ENCODE measurements at regions not wholly inside any gene's neighbourhood (a gene's known extent, or its start where the extent isn't known, plus 50 kb on each side); places are given as distances from the start of the nearest gene placed in this dataset.

- H3K4me1 ChIP-seq (ENCODE audit: insufficient read depth, low read length) = no peaks in the 10 kb centered on the region
- H3K9me3 ChIP-seq (ENCODE audit: low read length) = no peaks in the 10 kb centered on the region
- no peaks in the 10 kb centered on the region for H3K36me3 ChIP-seq (ENCODE audit: insufficient read depth, low read length)
- H3K27me3 ChIP-seq (ENCODE audit: insufficient read depth, low read length) = peaks cover 2% of the 10 kb centered on the region
- no peak overlapping the region for H2AFZ ChIP-seq (ENCODE audit: low read depth, low read length)
- H3K4me3 ChIP-seq (ENCODE audit: low read length) = no peak overlapping the region
Measured at GRCh38 chr3:159645874-159646273, 342.8 kb upstream of the IL12A start.

GRCh38 chr3:159649951-159650350 lies 338.7 kb upstream of the IL12A start:
- Histone ChIP-seq H2AFZ (ENCODE audit: low read depth, low read length) (no peak overlapping the region), H3K36me3 (ENCODE audit: insufficient read depth, low read length) (no peaks in the 10 kb centered on the region), H3K27me3 (ENCODE audit: insufficient read depth, low read length) (peaks cover 2% of the 10 kb centered on the region), H3K4me1 (ENCODE audit: insufficient read depth, low read length) (no peaks in the 10 kb centered on the region), H3K4me3 (ENCODE audit: low read length) (no peak overlapping the region), H3K9me3 (ENCODE audit: low read length) (no peaks in the 10 kb centered on the region)

- Histone ChIP-seq H3K36me3 (ENCODE audit: insufficient read depth, low read length) (no peaks in the 10 kb centered on the region), H2AFZ (ENCODE audit: low read depth, low read length) (no peak overlapping the region), H3K4me1 (ENCODE audit: insufficient read depth, low read length) (no peaks in the 10 kb centered on the region), H3K4me3 (ENCODE audit: low read length) (no peak overlapping the region), H3K9me3 (ENCODE audit: low read length) (no peaks in the 10 kb centered on the region), H3K27me3 (ENCODE audit: insufficient read depth, low read length) (peaks cover 2% of the 10 kb centered on the region)
Measured at GRCh38 chr3:159650726-159651125, 337.9 kb upstream of the IL12A start.

GRCh38 chr3:159652452-159652851 lies 336.2 kb upstream of the IL12A start:
- H3K9me3 ChIP-seq (ENCODE audit: low read length) = no peaks in the 10 kb centered on the region
- no peak overlapping the region for H2AFZ ChIP-seq (ENCODE audit: low read depth, low read length)
- H3K27me3 ChIP-seq (ENCODE audit: insufficient read depth, low read length) = no peaks in the 10 kb centered on the region
- H3K4me1 ChIP-seq (ENCODE audit: insufficient read depth, low read length) = no peaks in the 10 kb centered on the region
- H3K4me3 ChIP-seq (ENCODE audit: low read length) = no peak overlapping the region
- H3K36me3 ChIP-seq (ENCODE audit: insufficient read depth, low read length) = no peaks in the 10 kb centered on the region

GRCh38 chr3:159654183-159655134 lies 334.2 kb upstream of the IL12A start:
- H3K27me3 ChIP-seq (ENCODE audit: insufficient read depth, low read length) = no peaks in the 10 kb centered on the region
- H3K4me1 ChIP-seq (ENCODE audit: insufficient read depth, low read length) = no peaks in the 10 kb centered on the region
- no peak overlapping the region for H2AFZ ChIP-seq (ENCODE audit: low read depth, low read length)
- H3K4me3 ChIP-seq (ENCODE audit: low read length) = no peak overlapping the region
- H3K9me3 ChIP-seq (ENCODE audit: low read length) = no peaks in the 10 kb centered on the region
- no peaks in the 10 kb centered on the region for H3K36me3 ChIP-seq (ENCODE audit: insufficient read depth, low read length)

GRCh38 chr3:159655202-159655601 lies 333.4 kb upstream of the IL12A start:
- no peaks in the 10 kb centered on the region for H3K9me3 ChIP-seq (ENCODE audit: low read length)
- H3K27me3 ChIP-seq (ENCODE audit: insufficient read depth, low read length) = no peaks in the 10 kb centered on the region
- H2AFZ ChIP-seq (ENCODE audit: low read depth, low read length) = no peak overlapping the region
- no peaks in the 10 kb centered on the region for H3K36me3 ChIP-seq (ENCODE audit: insufficient read depth, low read length)
- no peak overlapping the region for H3K4me3 ChIP-seq (ENCODE audit: low read length)
- H3K4me1 ChIP-seq (ENCODE audit: insufficient read depth, low read length) = no peaks in the 10 kb centered on the region

GRCh38 chr3:159657176-159657575 lies 331.5 kb upstream of the IL12A start:
- H3K4me3 ChIP-seq (ENCODE audit: low read length) = no peak overlapping the region
- H3K27me3 ChIP-seq (ENCODE audit: insufficient read depth, low read length) = no peaks in the 10 kb centered on the region
- no peaks in the 10 kb centered on the region for H3K36me3 ChIP-seq (ENCODE audit: insufficient read depth, low read length)
- H3K4me1 ChIP-seq (ENCODE audit: insufficient read depth, low read length) = no peaks in the 10 kb centered on the region
- H3K9me3 ChIP-seq (ENCODE audit: low read length) = no peaks in the 10 kb centered on the region
- H2AFZ ChIP-seq (ENCODE audit: low read depth, low read length) = no peak overlapping the region

GRCh38 chr3:159657629-159658028 lies 331.0 kb upstream of the IL12A start:
- Histone ChIP-seq H3K4me1 (ENCODE audit: insufficient read depth, low read length) (no peaks in the 10 kb centered on the region), H3K27me3 (ENCODE audit: insufficient read depth, low read length) (no peaks in the 10 kb centered on the region), H2AFZ (ENCODE audit: low read depth, low read length) (no peak overlapping the region), H3K4me3 (ENCODE audit: low read length) (no peak overlapping the region), H3K36me3 (ENCODE audit: insufficient read depth, low read length) (no peaks in the 10 kb centered on the region), H3K9me3 (ENCODE audit: low read length) (no peaks in the 10 kb centered on the region)

GRCh38 chr3:159660326-159660725 lies 328.3 kb upstream of the IL12A start:
- Histone ChIP-seq H2AFZ (ENCODE audit: low read depth, low read length) (no peak overlapping the region), H3K36me3 (ENCODE audit: insufficient read depth, low read length) (no peaks in the 10 kb centered on the region), H3K4me1 (ENCODE audit: insufficient read depth, low read length) (no peaks in the 10 kb centered on the region), H3K9me3 (ENCODE audit: low read length) (no peaks in the 10 kb centered on the region), H3K27me3 (ENCODE audit: insufficient read depth, low read length) (no peaks in the 10 kb centered on the region), H3K4me3 (ENCODE audit: low read length) (no peak overlapping the region)

- Histone ChIP-seq H2AFZ (ENCODE audit: low read depth, low read length) (no peak overlapping the region), H3K27me3 (ENCODE audit: insufficient read depth, low read length) (no peaks in the 10 kb centered on the region), H3K9me3 (ENCODE audit: low read length) (no peaks in the 10 kb centered on the region), H3K4me3 (ENCODE audit: low read length) (no peak overlapping the region), H3K36me3 (ENCODE audit: insufficient read depth, low read length) (no peaks in the 10 kb centered on the region), H3K4me1 (ENCODE audit: insufficient read depth, low read length) (no peaks in the 10 kb centered on the region)
Measured at GRCh38 chr3:159660901-159661300, 327.7 kb upstream of the IL12A start.

- H2AFZ ChIP-seq (ENCODE audit: low read depth, low read length) = no peak overlapping the region
- H3K4me1 ChIP-seq (ENCODE audit: insufficient read depth, low read length) = no peaks in the 10 kb centered on the region
- H3K4me3 ChIP-seq (ENCODE audit: low read length) = no peak overlapping the region
- H3K36me3 ChIP-seq (ENCODE audit: insufficient read depth, low read length) = no peaks in the 10 kb centered on the region
- H3K27me3 ChIP-seq (ENCODE audit: insufficient read depth, low read length) = no peaks in the 10 kb centered on the region
- no peaks in the 10 kb centered on the region for H3K9me3 ChIP-seq (ENCODE audit: low read length)
Measured at GRCh38 chr3:159662549-159662948, 326.1 kb upstream of the IL12A start.

GRCh38 chr3:159664006-159664405 lies 324.6 kb upstream of the IL12A start:
- Histone ChIP-seq H3K4me3 (ENCODE audit: low read length) (no peak overlapping the region), H2AFZ (ENCODE audit: low read depth, low read length) (no peak overlapping the region), H3K4me1 (ENCODE audit: insufficient read depth, low read length) (no peaks in the 10 kb centered on the region), H3K36me3 (ENCODE audit: insufficient read depth, low read length) (no peaks in the 10 kb centered on the region), H3K9me3 (ENCODE audit: low read length) (no peaks in the 10 kb centered on the region), H3K27me3 (ENCODE audit: insufficient read depth, low read length) (no peaks in the 10 kb centered on the region)

GRCh38 chr3:159664653-159665052 lies 324.0 kb upstream of the IL12A start:
- no peaks in the 10 kb centered on the region for H3K27me3 ChIP-seq (ENCODE audit: insufficient read depth, low read length)
- no peaks in the 10 kb centered on the region for H3K9me3 ChIP-seq (ENCODE audit: low read length)
- no peaks in the 10 kb centered on the region for H3K36me3 ChIP-seq (ENCODE audit: insufficient read depth, low read length)

GRCh38 chr3:159667261-159667660 lies 321.4 kb upstream of the IL12A start:
- Histone ChIP-seq H3K4me3 (ENCODE audit: low read length) (no peak overlapping the region), H3K36me3 (ENCODE audit: insufficient read depth, low read length) (no peaks in the 10 kb centered on the region), H3K4me1 (ENCODE audit: insufficient read depth, low read length) (peaks cover 4% of the 10 kb centered on the region), H3K9me3 (ENCODE audit: low read length) (no peaks in the 10 kb centered on the region), H2AFZ (ENCODE audit: low read depth, low read length) (no peak overlapping the region), H3K27me3 (ENCODE audit: insufficient read depth, low read length) (no peaks in the 10 kb centered on the region)

More at GRCh38 chr3:159664653-159665052, 324.0 kb upstream of the IL12A start:
- Histone ChIP-seq H3K4me1 (ENCODE audit: insufficient read depth, low read length) (peaks cover 2% of the 10 kb centered on the region), H3K4me3 (ENCODE audit: low read length) (no peak overlapping the region), H2AFZ (ENCODE audit: low read depth, low read length) (no peak overlapping the region)

Data from neuron (in vitro differentiated cells).